Skeletal muscle cell (primary cell): ENCODE measurements at regions not wholly inside any gene's neighbourhood (a gene's known extent, or its start where the extent isn't known, plus 50 kb on each side); places are given as distances from the start of the nearest gene placed in this dataset.
"Not testable (repeated sequence)": the region's sequence is repeated elsewhere in the genome, so short reads cannot be mapped to it uniquely, and the experiment has no call there.

Source experiments
- DNase-seq: peaks from one replicate; pipeline ENCODE4 v3.0.0-alpha.2; 2010; ENCODE audit warnings: low read depth
- H3K4me3 ChIP-seq: 2 replicates; pipeline ENCODE4 v1.5.1; 2011; ENCODE audit warnings: low read depth, mild to moderate bottlenecking, control low read depth, low read length, moderate library complexity

- not testable (repeated sequence) for DNase-seq, H3K4me3 ChIP-seq
Observed at GRCh38 chr17:62215891-62216290, 150.8 kb upstream of the MED13 start.

- H3K4me3 ChIP-seq: no peak overlapping the region
- DNase-seq: no peak
Observed at GRCh38 chr17:62206550-62206949, 141.5 kb upstream of the MED13 start.

DNA sequence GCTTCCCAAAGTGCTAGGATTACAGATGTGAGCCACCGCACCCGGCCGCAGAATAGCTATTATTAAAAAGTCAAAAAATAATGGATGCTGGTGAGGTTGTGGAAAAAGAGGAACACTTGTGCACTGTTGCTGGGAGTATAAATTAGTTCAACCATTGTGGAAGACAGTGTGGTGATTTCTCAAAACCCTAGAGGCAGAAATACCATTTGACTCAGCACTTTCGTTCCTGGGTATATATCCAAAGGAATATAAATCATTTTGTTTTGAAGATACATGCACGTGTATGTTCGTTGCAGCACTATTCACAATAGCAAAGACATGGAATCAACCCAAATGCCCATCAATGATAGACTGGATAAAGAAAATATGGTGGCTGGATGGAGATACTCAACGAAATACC lies 132.1 kb upstream of the MED13 start:
- not testable (repeated sequence) for DNase-seq, H3K4me3 ChIP-seq

DNA sequence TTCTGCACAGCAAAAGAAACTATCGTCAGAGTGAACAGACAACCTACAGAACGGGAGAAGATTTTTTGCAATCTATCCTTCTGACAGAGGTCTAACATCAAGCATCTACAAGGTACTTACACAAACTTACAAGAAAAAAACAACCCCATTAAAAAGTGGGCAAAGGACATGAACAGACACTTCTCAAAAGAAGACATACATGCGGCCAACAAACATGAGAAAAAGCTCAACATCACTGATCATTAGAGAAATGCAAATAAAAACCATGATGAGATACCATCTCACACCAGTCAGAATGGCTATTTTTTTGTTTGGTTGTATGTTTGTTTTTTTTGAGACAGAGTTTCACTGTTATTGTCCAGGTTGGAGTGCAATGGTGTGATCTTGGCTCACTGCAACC lies 131.5 kb upstream of the MED13 start:
- DNase-seq, H3K4me3 ChIP-seq: not testable (repeated sequence)

DNA sequence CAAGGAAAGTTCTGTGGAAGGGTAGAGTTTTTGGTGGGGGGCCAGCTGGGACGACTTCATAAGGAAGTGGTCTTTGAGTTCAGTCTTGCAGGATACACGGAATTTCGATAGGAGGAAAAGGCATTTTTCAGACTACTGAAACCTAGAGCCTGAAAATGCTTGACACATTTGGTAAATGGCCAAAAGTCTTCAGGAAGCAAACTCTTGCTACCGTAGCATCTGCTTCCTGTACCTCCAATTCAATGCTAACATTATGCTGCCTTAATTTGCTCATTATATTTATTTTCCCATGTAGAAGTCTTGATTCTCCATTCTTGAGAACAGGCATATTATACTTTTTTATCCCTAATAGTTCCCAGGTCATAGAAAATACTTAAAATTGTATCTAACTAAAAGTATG lies 129.3 kb upstream of the MED13 start:
- H3K4me3 ChIP-seq: no peak overlapping the region
- DNase-seq: no peak

GRCh38 chr17:62193249-62193648 lies 128.2 kb upstream of the MED13 start:
- no peak for DNase-seq
- no peak overlapping the region for H3K4me3 ChIP-seq

DNA sequence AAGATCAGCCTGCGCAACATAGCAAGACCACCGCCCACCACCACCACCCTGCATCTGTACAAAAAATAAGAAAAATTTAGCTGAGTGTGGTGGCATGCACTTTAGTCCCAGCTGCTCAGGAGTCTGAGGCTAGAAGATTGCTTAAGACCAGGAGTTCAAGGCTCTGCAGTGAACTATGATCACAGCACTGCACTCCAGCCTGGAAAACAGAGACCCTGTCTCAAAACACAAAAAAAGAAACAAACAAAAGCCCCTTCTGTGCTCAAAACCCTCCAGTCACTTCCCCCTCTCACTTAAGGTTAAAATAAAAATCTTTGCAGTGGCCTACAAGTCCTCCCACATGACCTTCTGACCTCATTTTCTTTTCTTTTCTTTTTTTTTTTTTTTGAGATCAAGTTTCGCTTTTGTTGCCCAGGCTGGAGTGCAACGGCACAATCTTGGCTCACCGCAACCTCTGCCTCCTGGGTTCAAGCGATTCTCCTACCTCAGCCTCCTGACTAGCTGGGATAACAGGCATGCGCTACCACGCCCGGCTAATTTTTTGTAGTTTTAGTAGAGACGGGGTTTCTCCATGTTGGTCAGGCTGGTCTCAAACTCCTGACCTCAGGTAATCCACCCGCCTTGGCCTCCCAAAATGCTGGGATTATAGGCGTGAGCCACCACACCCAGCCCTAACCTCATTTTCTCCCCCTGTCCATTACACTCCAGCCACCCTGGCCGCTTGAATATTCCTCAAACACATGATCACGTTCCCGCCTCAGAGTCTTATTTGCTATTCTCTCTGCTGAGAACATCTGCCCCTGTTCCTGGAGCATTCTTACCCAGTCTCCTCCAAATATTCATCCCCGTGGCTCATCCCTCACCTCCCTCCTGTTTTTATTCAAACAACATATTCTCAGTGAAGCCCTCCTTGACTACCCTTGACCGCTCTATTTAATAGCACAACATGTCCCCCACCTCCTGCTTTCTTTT lies 126.6 kb upstream of the MED13 start:
- no peak overlapping the region for H3K4me3 ChIP-seq
- no peak for DNase-seq

- no peak overlapping the region for H3K4me3 ChIP-seq
- DNase-seq: no peak
Observed at GRCh38 chr17:62189377-62189776, 124.3 kb upstream of the MED13 start.

GRCh38 chr17:62188713-62189112 lies 123.6 kb upstream of the MED13 start:
- H3K4me3 ChIP-seq: no peak overlapping the region
- no peak for DNase-seq

- H3K4me3 ChIP-seq: no peak overlapping the region
- DNase-seq: no peak
Observed at GRCh38 chr17:62187681-62188080, 122.6 kb upstream of the MED13 start.

- no peak for DNase-seq
- no peak overlapping the region for H3K4me3 ChIP-seq
Observed at GRCh38 chr17:62186841-62187240, 121.8 kb upstream of the MED13 start.

GRCh38 chr17:62180772-62181171 lies 115.7 kb upstream of the MED13 start:
- no peak overlapping the region for H3K4me3 ChIP-seq
- DNase-seq: no peak

DNA sequence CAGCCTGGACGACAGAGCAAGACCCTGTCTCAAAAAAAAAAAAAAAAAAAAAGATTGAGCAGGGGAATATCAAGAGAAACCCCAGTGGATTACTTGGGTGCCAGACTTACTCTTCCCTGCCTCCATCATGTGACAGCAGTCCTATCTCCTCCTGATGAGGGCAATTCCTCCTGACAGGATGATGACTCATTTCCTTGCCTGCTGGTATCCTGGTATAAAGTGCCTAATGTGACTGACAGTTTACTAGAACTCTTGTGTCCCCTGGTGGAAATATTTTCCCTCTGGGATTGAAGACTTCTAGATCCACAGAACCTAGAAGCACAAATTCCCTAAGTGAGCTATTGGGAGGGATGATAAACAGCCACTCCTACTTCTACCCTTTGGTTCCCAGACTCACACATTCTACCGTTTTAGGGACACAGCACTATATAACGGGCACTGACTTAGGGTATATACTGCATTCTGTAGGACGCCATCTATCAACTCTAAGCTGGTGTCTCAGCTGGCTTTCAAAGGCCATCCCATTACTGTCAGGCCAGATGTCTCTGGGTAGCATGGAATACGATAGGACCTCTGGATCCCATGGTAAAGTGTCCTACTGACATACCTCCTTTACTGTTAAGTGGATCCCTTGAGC lies 114.6 kb upstream of the MED13 start:
- DNase-seq: no peak
- no peak overlapping the region for H3K4me3 ChIP-seq

GRCh38 chr17:62178579-62178978 lies 113.5 kb upstream of the MED13 start:
- H3K4me3 ChIP-seq: no peak overlapping the region
- DNase-seq: no peak

DNA sequence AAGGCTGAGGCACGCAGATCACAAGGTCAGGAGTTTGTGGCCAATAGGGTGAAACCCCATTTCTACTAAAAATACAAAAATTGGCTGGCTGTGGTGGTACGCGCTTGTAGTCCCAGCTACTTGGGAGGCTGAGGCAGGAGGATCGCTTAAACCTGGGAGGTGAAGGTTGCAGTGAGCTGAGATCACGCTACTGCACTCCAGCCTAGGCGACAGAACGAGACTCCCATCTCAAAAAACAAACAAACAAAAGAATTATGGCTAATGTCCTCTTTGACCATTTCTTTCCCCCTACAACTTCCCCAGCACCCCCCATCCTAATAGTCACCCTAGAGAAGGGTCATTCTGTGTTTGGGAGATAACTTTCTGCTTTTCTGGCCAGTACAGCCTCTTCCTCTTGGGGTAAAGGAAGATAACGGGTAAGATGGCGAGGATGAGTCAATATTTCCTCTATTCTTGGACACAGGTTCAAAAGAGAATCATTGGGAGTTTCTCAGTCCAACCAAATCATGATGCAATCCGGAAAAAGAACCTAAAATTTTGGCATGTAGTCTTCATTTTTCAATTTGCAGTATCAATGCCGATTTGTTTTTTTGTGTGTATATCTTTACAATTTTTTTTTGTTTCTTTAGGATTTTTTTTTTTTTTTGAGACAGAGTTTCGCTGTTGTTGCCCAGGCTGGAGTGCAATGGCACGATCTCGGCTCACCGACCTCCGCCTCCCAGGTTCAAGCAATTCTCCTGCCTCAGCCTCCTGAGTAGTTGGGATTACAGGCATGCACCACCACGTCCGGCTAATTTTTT lies 107.6 kb upstream of the MED13 start:
- H3K4me3 ChIP-seq: no peak overlapping the region
- no peak for DNase-seq

DNA sequence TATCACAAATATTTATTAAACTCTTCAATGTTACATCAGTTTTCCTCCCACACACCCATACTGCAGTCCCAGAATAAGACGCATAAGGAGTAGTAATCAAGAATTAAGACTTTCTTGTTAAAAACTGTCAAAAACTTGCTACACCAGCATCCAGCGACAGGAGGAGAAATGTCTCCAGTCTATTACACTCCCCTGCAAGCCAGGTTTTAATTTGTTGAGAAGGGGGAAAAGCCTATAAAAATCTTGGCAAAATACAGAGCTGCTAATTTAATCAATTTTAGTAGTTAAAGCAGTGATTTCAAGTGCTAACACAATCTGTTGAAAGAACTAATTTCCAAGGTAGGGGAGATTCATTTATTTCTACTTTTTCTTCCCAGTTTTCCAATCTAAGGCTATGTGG lies 102.0 kb upstream of the MED13 start:
- DNase-seq: no peak
- no peak overlapping the region for H3K4me3 ChIP-seq

DNA sequence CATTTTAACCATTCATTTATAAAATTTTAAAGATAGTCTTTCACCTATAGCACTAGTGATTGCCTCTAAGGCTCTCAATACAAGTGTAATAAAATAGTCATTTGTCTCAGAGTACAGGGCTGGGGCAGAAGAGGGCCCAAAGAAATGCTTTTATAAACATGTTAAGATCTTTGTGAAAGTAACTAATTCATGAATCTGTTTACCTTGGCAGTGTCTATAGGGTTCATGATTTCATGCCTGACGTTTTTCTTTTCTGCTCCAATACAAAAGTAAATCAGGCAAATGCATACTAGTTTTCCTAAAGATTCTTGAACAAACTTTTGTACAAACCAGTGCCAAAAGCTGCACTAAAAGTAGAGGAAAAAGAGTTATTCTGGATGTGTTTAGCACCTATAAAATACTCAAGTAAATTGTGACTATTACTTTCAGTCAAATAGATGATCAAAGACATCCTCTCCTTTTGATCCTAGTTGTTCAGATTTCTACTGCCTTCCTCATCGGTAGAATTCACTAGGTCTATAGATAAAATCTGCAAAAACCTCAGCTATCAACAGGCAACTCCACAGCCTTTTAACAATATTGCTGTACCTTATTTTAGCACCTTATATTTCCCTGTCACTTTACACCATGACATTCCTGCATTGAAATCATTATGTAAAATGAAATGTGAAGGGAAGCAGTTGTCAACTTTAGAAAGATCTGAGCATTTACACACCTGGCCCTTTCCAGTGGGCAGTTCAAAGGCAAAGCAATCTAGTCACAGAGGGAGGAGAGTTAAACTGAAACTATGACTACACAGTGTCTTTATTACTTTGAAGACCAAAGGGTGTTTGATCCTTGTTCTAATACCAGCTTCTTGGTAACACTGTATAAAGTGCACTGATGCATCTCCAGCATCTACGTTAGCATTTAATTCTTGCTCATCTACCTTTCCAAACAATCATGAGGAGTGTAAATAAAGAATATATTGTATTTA lies 100.0 kb upstream of the MED13 start:
- H3K4me3 ChIP-seq: no peak overlapping the region
- DNase-seq: no peak

- no peak for DNase-seq
- no peak overlapping the region for H3K4me3 ChIP-seq
Observed at GRCh38 chr17:62163847-62164246, 98.8 kb upstream of the MED13 start.

DNA sequence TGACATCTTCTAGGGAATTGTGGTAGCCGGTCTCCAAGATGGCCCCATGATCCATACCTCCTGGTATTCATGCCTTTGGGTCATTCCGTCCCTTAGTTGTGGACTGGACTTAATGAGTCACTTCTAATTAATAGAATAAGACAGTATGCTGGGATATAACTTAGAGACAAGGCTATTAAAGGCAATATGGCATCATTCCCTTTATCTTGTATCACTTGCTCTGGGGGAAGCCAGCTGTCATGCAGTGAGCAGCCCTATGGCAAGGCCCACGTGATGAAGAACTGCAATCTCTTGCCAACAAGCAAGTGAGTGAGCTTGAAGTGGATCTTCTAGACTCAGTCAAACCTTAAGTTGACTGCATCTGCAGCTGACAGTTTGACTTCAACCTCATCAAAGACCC lies 97.8 kb upstream of the MED13 start:
- DNase-seq: no peak
- H3K4me3 ChIP-seq: no peak overlapping the region
